Endothelial cell of umbilical vein (primary cell): ENCODE measurements at regions not wholly inside any gene's neighbourhood (a gene's known extent, or its start where the extent isn't known, plus 50 kb on each side); places are given as distances from the start of the nearest gene placed in this dataset.

Experiments used
- CTCF ChIP-seq, 2 donors: IDR thresholded peaks; 1 replicate in 1 of 2; 2 replicates in 1 of 2; pipeline ENCODE4 v1.5.1; 2011; ENCODE audit warnings: low read length in 2 of 2, mild to moderate bottlenecking in 2 of 2, moderate library complexity in 2 of 2, control low read depth in 1 of 2, inconsistent platforms in 1 of 2, low read depth in 1 of 2; ENCODE audit not compliant: insufficient read depth in 1 of 2; ENCODE audit errors: extremely low read depth in 1 of 2
- EZH2 ChIP-seq: IDR thresholded peaks from 2 replicates; pipeline ENCODE4 v1.6.1; 2012; ENCODE audit warnings: borderline replicate concordance, low read depth, mild to moderate bottlenecking, moderate library complexity, low read length, inconsistent platforms; ENCODE audit not compliant: severe bottlenecking
- GATA2 ChIP-seq: IDR thresholded peaks from 2 replicates; pipeline ENCODE4 v1.7.0; 2011; ENCODE audit warnings: low read depth, mild to moderate bottlenecking, moderate library complexity, mixed read lengths, low read length; ENCODE audit not compliant: insufficient read length, insufficient read depth
- JUN ChIP-seq: IDR thresholded peaks from 2 replicates; pipeline ENCODE4 v1.6.1; 2011; ENCODE audit warnings: borderline replicate concordance, low read depth; ENCODE audit not compliant: insufficient read length, insufficient read depth
- MAX ChIP-seq: IDR thresholded peaks from 2 replicates; pipeline ENCODE4 v1.6.1; 2011; ENCODE audit not compliant: insufficient read depth, insufficient read length
- MYC ChIP-seq: IDR thresholded peaks from one replicate; pipeline ENCODE4 v1.6.1; 2011; ENCODE audit warnings: mild to moderate bottlenecking, low read depth, low read length
- POLR2A ChIP-seq: IDR thresholded peaks from 2 replicates; pipeline ENCODE4 v1.6.1; 2012; ENCODE audit warnings: low read depth, mild to moderate bottlenecking, control low read depth, low read length
- POLR2AphosphoS5 ChIP-seq: IDR thresholded peaks from 2 replicates; pipeline ENCODE4 v1.6.1; 2012; ENCODE audit warnings: low read depth, mild to moderate bottlenecking, control low read depth, low read length, moderate library complexity; ENCODE audit not compliant: insufficient read depth

- TF ChIP-seq CTCF (IDR thresholded peaks at IDR 0.05; ENCODE audit: extremely low read depth in 1 of 2, insufficient read depth in 1 of 2, low read depth in 1 of 2, low read length in 2 of 2) (no peak), POLR2AphosphoS5 (no peak), JUN (no peak), MAX (no peak), GATA2 (no peak), EZH2 (no peak), POLR2A (no peak), MYC (no peak)
These were observed 450.5 kb downstream of the ZPLD1 start for GRCh38 chr3:102885289-102885688.
